Astrocyte of the spinal cord (primary cell): ENCODE measurements at regions not wholly inside any gene's neighbourhood (a gene's known extent, or its start where the extent isn't known, plus 50 kb on each side); places are given as distances from the start of the nearest gene placed in this dataset.

Experiments
- DNase-seq: peaks from one replicate; pipeline ENCODE4 v3.0.0; 2011; ENCODE audit warnings: low read depth, low spot score
- H3K4me3 ChIP-seq: 2 replicates; pipeline ENCODE4 v1.5.1; 2011; ENCODE audit warnings: low read depth, mild to moderate bottlenecking, low read length, moderate library complexity
- CTCF ChIP-seq: IDR thresholded peaks from 2 replicates; pipeline ENCODE4 v1.5.1; 2012; ENCODE audit warnings: low read depth, mild to moderate bottlenecking, low read length, inconsistent platforms
- in situ Hi-C: cut with HindIII; loops from 2 replicates; pipeline ENCODE4 v1.10.0; 2017; ENCODE audit warnings: low sequenced_read_pairs

GRCh38 chr6:134596191-134596590, 278.3 kb upstream of the SGK1 start:
- in situ Hi-C loops: no loop called here
- no peak for TF ChIP-seq CTCF
- no peak for DNase-seq
- no peak overlapping the region for H3K4me3 ChIP-seq

- H3K4me3 ChIP-seq: no peak overlapping the region
- in situ Hi-C loops: no loop called here
- TF ChIP-seq CTCF: no peak
- DNase-seq: no peak
These were observed 277.0 kb upstream of the SGK1 start for GRCh38 chr6:134594881-134595280.

GRCh38 chr6:134593887-134594286, 276.0 kb upstream of the SGK1 start:
- DNase-seq: no peak
- TF ChIP-seq CTCF: no peak
- in situ Hi-C loops: no loop called here
- no peak overlapping the region for H3K4me3 ChIP-seq

- no peak for DNase-seq
- in situ Hi-C loops: no loop called here
- H3K4me3 ChIP-seq: no peak overlapping the region
- no peak for TF ChIP-seq CTCF
These were observed 275.5 kb upstream of the SGK1 start for GRCh38 chr6:134593442-134593841.

GRCh38 chr6:134593024-134593423, 275.1 kb upstream of the SGK1 start:
- no peak for DNase-seq
- no peak overlapping the region for H3K4me3 ChIP-seq
- in situ Hi-C loops: no loop called here
- no peak for TF ChIP-seq CTCF

GRCh38 chr6:134590449-134590848, 272.5 kb upstream of the SGK1 start:
- no peak overlapping the region for H3K4me3 ChIP-seq
- DNase-seq: peak; percentile 40
- in situ Hi-C loops: no loop called here
- TF ChIP-seq CTCF: no peak

- DNase-seq: no peak
- in situ Hi-C loops: no loop called here
- H3K4me3 ChIP-seq: no peak overlapping the region
- TF ChIP-seq CTCF: no peak
These were observed 272.1 kb upstream of the SGK1 start for GRCh38 chr6:134590004-134590403.
